ENCODE measurements at regions not wholly inside any gene's neighbourhood (a gene's known extent, or its start where the extent isn't known, plus 50 kb on each side); places are given as distances from the start of the nearest gene placed in this dataset.
"Not testable (repeated sequence)": the region's sequence is repeated elsewhere in the genome, so short reads cannot be mapped to it uniquely, and the experiment has no call there.

DNA sequence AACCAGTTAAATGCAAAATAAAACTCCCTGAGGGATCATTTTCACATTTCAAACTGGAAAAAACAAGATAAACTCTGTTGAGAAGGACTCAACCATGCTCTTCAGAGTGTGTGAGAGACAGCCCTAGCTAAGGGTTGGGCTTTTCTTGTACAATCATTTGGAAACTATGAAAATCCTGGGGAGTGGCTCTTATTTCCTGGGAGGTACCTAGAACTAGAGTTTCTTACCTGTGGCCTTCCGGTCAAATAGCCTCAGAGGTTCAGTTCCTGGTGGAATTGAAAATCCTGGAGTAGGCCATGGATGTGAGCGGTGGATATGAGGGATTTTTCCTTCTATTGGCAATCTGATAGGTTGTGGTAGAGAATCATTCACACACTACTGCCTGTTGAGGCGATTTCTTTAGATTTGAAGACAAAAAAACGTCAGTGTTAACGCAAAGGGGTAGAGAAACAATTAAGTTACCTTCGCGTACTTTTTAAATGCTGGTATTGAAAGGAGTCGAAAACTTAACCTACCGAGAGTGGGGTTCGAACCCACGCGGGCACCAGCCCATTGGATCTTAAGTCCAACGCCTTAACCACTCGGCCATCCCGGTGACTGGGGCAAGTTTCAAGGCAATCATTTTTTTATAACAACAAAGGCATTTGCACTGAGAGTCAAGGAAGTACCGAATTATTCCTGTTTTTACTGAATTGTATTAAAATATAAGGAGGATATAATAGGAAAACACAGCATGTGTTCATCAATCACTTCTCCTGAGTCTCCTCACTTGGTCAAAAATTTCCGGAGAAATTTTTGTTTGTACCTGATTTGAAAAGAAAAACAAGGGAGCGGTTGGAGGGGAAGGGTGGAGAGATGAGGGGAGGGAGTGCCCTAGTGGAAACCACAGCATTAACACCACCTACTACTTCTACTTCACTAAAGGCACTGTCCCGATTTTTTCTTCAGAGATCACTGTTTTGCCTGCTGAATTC, 191.3 kb downstream of the OR2B2 start:
- DNase-seq = no peak

DNA sequence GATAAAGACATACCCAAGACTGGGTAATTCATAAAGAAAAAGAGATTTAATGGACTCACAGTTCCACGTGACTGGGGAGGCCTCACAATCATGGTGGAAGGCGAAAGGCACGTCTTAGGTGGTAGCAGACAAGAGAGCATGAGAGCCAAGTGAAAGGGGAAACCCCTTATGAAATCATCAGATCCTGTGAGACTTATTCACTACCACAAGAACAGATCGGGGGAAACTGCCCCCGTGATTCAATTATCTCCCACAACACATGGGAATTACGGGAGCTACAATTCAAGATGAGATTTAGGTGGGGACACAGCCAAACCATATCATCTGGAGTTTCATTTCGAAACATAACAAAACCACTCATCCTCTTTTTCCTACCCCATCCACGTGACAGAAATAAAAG, 193.2 kb downstream of the OR2B2 start:
- not testable (repeated sequence) for DNase-seq

DNA sequence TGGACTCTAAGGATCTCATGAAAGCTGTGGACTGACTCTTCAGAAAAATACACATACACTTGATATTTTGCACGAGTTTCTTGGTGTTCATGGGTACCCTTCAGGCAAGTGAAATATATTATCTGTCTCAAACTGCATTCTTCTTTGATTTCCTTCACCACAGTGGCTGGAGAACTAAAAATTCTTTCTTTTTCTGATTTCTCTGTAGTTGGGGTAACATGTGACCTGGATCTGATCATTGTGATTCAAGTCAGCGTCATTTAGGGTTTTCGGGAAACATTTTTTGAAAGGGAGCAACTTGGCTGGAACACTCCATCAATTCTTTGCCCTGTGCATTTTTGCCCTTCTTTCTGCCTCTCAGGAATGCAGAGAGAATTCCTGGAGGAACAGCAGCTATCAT, 205.8 kb downstream of the OR2B2 start:
- DNase-seq = no peak

DNA sequence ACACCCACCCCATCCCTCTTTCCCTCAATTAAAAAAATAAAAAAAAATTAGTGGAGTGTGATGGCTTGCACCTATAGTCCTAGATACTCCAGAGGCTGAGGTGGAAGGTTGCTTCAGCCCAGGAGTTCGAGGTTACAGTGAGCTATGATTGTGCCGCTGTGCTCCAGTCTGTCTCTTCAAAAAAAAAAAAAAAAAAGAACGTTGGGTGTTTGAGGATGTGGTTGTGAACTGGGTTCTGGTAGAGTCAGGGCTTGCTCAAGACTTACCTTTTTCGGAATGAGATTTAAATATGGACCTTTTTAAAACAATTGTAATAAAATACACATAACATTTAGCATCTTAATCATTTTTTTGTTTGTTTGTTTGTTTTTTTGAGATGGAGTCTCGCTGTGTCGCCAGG, 211.9 kb downstream of the OR2B2 start:
- DNase-seq = no peak

DNA sequence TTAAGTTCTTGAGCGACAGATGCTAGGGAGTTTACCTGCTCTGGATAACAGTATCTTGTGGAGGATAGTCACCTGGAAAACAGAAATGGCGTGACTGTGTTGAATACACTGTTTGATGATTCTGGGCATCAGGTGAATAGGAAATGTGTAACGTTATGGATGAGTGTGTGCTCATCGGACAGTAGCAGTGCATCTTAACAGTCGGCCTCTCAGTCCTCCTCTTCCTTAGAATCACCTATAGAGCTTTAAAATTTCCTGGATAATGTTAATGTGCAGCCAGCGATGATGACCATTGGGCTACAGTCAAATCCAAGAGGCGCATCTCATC, 217.7 kb downstream of the OR2B2 start:
- no peak for DNase-seq

DNA sequence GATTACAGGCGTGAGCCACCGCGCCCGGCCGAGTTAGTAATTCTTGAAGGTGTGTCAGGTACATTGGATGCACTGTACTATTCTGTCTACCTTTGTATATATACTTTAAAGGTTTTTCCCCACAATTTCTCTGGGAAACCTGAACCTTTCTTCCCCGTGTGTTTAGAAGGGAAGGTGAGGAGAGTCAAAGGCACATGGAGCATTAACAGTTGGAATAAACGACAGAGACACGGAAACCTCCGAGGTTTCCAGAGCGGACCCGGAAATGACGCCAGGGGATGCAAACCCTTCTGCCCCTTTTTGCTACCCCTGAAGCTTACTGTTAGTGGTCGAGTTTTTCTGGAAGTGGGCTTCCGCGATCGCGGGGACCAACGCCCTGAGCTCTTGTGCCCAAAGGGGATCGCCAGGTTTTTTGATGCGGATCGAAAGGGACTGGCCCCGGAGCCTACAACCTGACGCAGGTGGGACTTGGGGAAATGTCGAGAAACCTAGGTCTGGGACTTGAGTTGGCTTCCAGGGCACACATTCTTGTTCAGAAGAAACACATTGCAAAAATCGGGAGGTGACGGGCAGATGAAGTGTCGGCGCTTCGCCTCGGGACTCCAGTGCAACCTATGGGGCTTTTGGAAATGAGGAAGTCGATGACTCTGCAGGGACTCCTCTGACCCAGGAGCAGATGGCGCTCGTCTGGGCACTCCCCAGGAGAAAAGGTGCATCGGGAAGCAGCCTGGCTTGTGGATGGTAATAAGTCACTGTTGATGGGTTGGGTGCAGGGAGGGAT, 218.2 kb downstream of the OR2B2 start:
- peak; percentile 78 for DNase-seq

DNA sequence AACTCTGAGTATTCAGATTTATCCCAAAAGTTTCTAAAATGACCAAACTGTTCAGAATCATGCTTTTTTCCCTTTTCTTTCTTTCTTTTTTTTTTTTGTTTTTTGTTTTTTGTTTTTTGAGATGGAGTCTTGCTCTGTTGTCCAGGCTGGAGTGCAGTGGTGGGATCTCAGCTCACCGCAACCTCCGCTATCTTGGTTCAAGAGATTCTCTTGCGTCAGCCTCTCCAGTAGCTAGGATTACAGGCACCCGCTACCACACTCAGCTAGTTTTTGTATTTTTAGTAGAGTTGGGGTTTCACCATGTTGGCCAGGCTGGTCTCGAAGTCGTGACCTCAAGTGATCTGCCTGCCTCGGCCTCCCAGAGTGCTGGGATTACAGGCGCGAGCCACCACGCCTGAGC, 219.2 kb upstream of the ZNF184 start:
- not testable (repeated sequence) for DNase-seq

DNA sequence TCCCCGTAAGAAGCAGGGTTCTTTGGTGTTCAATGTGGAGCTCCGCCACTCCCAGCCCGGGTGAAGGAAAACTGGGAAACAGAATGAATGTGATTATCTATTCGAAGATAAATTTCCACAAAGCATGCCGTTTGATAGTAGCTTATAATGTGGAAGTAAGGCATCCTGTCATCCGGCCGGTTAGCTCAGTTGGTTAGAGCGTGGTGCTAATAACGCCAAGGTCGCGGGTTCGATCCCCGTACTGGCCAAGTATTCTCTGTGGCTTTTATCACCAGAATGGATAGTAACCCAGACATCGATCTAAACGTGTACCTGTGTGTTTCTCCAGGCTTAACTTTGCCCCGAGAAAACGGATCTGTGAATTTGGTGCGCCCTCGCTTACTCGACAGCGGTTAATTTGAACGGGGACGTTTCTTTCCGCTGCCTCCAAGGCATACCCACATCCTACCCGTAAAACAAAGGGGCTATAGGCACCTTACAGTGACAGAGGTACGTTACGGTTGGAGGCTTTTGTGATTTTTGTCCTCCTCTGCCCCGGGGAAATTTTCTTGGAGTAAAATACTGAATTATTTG, 215.2 kb upstream of the ZNF184 start:
- DNase-seq = peak; percentile 94

DNA sequence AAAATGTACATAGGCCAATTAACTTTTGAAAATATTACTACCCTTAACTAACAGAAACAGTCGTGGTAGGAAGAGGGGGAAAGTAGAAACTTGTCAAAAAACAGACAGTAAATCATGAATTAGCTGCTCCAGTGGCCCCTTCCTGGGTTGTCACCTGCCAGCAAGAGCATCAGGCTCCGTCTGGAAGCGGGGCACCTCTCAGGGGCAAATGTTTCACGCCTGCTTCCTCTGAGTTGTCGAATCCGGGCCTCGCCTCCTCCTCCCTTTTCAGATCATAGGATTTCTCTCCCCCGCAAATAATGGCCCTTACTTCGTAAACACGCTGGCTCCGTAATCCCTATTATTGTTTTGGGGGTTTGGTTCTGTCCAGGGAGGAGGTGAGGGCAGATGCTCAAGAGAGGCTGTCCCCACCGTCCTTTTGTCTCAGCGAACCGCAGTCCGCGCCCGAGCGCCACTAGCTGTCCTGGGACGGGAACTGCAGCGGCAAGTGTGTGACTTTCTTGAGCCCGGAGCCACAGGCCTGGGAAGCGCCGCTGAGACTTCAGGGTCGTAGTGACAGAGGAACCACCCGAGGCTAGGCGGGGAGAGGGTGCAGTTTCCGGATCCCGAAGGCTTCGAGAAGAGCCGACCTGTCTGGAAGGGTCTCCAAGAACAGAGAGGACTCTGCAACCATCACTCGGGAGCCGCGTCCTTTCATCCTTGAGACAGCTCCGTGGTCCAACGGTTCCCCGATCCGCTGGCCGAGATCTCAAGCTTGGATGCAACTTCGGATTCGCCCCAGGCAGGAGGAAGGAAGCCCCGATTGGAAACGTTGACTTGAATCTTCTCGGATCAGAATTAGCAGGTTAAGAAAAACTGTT, 214.5 kb upstream of the ZNF184 start:
- peak; percentile 92 for DNase-seq

DNA sequence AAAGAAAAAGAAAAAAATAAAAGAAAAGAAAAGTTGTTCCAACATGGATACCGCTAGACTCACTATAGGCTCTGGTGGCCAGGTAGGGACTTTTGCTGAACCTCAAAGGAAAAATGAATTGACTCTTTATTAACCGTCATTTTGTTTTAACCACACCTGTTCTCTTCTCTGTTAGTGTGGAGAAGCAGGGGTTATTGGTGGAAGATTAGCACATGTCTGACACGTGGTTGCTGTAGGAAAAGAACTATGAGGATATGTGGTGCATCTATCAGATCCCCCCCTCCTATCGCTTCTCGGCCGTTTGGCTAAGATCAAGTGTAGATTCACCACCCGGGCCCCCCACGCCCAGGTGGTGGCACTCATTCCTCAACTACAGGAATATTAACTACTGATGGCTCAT, 212.4 kb upstream of the ZNF184 start:
- DNase-seq = no peak

DNA sequence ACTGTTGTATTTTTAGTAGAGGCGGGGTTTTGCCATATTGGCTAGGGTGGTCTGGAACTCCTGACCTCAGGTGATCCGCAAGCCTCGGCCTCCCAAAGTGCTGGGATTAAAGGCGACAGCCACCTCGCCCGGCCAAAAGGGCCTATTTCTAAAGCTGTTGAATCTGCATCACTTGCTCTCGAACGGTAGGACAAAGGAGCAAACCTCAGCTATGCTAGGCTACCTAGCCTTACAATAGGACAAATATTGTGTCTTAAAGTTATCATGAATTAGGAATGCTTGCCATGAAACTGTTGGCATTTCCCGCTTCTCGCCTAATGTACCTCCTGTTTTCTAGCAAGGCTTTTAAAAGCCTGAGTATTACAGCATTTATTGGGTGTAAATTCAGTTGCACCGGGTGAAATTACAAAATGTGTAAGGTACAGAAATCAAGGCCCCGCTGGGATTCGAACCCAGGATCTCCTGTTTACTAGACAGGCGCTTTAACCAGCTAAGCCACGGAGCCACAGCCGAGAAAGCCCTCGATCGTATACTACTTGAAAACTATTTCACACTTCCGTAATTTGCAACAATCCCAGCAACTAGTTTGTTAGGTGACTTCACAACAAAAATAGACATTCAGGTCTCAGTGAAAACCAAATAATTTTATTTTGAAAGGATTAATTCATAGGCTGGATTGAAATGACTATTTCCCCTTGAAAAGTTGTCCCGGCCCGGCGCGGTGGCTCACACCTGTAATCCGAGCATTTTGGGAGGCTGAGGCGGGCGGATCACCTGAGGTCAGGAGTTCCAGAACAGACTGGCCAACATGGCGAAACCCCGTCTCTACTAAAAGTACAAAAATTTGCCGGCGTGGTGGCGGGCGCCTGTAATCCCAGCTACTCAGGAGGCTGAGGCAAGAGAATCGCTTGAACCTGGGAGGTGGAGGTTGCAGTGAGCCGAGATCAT, 211.6 kb upstream of the ZNF184 start:
- DNase-seq = peak; percentile 78

DNA sequence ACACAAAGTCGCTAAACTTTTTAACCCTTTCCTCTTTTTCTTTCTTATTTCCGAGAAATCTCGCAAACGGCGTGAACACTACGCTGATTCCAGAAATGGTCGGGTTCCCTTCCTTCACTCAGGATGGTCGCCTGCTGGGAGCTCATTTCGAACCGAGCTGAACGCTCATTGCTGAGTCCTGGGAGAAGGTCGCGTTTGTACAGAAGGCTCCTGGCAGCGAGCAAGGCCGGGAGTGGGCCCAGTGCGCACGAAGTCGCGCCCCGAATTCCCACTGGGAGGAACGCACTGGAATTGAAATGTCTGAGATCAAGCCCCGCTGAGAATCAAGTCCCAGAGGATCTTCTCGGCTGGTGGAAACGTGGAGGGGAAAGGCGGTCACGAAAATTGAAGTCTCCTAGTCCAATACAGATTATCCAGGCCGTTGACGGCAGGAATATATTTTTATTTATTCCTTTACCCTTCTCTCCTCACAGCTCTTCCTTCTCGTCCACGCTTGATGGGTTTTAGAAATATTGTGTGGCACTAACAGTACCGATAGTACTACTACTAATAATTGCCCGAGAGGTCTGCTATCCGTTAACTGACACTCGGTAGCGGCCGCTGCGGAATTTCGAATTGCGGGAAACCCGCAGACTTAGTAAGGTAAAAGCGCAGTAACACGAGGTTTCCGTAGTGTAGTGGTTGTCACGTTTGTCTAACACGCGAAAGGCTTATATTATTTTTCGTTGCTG, 207.2 kb upstream of the ZNF184 start:
- DNase-seq = no peak

DNA sequence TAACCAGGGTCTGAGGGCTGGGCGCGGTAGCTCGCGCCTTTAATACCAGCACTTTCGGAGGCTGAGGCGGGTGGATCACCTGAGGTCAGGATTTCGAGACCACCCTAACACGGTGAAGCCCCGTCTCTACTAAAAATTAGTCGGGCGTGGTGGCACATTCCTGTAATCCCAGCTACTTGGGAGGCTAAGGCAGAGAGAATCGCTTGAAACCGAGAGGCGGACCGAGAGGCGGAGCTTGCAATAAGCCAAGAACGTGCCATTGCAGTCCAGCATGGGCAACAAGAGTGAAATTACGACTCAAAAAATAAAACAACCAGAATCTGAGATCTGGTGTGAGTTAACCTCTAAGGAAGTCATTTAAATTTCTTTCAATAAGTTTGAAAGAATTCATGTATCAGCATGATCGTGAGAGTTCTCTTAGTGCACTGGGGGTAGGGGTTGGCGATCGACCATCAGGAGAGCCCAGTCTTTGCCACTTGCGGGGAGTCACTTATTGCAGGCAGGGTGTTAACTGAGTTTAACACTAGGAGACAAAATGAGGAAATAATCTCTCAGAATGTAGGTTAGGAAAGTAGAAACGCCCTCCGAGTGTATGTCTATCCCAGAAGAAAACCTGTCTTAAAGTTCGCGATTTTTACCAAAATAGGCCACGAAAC, 206.5 kb upstream of the ZNF184 start:
- no peak for DNase-seq

DNA sequence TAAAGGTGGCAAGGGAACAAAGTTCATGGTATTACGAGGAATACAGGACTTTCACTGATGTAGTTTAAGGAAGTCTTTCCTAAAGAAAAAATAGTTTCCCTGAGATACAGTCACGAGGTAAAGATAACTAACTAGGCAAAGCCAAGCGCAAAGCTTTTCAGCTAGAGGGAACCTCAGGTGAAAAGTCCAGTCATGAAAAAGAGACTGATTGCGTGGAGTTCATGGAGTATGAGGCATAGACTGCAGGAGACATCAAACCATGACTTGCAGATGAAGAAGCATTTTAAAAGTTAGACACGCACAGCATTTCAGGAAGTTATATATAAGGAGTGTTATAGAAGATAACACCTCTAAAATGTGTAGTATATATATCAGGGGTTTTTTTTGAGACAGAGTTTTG, 205.6 kb upstream of the ZNF184 start:
- DNase-seq = no peak

DNA sequence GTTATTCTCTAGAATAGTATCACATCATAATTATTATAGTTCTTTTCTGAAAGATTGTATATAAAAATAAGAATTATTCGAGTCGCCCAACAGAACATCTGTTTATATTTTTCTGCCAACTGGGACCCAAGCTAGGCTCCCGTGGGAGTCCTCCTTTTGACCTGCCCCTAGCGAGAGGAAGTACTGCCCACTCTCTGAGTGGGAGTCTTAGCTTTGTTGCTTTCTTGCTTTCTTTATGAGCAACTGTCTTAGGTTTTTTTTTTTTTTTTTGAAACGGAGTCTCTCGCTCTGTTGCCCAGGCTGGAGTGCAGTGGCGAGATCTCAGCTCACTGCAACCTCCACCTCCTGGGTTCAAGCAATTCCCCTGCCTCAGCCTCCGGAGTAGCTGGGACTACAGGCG, 202.0 kb upstream of the ZNF184 start:
- DNase-seq = no peak

DNA sequence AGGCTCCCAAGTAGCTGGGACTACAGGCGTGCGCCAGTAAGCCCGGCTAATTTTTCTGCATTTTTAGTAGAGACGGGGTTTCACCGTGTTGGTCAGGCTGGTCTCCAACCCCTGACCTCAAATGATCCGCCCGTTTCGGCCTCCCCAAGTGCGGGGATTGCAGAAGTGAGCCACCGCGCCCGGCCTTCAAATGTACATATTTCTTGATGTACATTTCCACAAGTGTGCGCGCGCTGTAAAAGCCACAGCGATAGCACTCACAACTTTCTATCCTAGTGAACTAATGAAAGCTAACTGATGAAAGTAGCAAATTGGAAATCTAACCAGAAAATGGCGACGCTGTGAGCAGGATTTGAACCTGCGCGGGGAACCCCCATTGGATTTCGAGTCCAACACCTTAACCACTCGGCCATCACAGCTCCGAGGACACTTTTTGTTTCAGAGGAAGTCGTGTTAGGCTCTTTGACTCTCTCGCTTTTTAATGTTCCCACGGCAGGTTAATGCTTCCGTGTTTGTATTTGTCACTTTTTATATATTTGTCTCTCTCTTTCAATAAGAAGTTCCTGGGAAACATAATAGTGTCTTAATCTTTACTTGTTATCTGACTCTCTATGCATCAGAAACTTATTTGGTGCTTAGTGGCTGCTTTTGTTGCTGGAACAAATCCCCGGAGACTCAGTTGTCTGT, 199.4 kb upstream of the ZNF184 start:
- DNase-seq = peak; percentile 68

DNA sequence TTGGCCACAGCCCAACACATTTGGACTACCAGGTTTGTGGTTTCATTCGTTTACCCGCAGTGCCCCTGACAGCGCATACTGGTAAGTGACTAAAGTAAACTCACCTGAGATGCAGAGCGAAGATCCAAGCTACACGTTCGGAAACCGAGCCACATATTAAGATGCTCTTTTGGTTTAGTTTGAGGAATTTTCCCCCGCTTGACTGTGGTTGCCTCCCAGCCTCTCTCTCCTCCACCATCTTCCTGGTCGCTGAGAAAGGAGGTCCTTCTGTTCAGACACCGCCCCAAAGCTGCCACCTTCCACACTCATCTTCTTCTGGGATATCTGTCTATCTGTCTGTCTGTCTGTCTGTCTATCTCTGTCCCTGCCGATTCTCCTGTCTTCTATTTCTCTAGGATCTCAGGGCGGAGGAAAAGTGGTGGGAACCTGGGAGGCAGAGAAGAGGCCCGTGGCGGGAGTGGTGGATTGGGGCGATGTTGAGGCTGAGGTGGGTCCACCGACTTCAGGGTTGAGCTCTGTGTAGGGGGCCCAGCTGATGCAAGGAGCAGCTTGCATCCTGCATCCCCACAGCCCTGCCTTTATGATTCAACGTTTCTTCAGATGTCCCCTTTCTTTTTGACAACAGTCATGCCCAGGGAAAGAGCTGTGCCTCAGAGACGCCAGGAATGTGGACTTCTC, 196.9 kb upstream of the ZNF184 start:
- DNase-seq = no peak

DNA sequence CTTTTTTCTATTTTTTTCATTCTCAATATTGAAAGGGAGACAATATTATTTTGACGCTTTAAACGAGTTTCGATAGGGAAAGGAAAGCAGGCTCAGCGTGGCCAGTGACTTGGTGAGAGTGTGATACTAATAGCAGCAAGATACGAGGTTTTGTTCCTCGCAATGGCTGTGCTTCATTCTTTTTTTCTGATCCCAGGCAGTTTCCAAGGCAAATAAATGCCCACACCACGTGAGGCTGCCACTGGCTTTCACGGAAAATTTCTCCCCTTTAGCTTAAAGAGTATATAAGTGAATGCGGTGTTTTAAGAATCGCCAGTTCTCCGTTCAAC, 196.4 kb upstream of the ZNF184 start:
- DNase-seq = no peak
